ENCODE measurements at regions not wholly inside any gene's neighbourhood (a gene's known extent, or its start where the extent isn't known, plus 50 kb on each side); places are given as distances from the start of the nearest gene placed in this dataset.

GRCh38 chr12:23340351-23340750 is 609.1 kb downstream of the SOX5 start:
- Histone ChIP-seq H3K4me3 (no peak overlapping the region), H3K4me1 (no peaks in the 10 kb centered on the region), H3K36me3 (no peaks in the 10 kb centered on the region), H3K27ac (no peak overlapping the region), H3K9me3 (no peaks in the 10 kb centered on the region), H3K27me3 (no peaks in the 10 kb centered on the region)
- no peak for ATAC-seq
- no peak for TF ChIP-seq POLR2AphosphoS5 (IDR thresholded peaks at IDR 0.05)
- TF ChIP-seq, protein P1, sequence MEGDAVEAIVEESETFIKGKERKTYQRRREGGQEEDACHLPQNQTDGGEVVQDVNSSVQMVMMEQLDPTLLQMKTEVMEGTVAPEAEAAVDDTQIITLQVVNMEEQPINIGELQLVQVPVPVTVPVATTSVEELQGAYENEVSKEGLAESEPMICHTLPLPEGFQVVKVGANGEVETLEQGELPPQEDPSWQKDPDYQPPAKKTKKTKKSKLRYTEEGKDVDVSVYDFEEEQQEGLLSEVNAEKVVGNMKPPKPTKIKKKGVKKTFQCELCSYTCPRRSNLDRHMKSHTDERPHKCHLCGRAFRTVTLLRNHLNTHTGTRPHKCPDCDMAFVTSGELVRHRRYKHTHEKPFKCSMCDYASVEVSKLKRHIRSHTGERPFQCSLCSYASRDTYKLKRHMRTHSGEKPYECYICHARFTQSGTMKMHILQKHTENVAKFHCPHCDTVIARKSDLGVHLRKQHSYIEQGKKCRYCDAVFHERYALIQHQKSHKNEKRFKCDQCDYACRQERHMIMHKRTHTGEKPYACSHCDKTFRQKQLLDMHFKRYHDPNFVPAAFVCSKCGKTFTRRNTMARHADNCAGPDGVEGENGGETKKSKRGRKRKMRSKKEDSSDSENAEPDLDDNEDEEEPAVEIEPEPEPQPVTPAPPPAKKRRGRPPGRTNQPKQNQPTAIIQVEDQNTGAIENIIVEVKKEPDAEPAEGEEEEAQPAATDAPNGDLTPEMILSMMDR (IDR thresholded peaks at IDR 0.05), result no peak
- TF ChIP-seq EP300 (IDR thresholded peaks at IDR 0.05), result no peak
- no peak for TF ChIP-seq POLR2A (IDR thresholded peaks at IDR 0.05)
- 47 to 67% methylated on average over 1 of the region's 1 CpG for WGBS, 2 donors (ENCODE audit: low coverage in 1 of 2)

- TF ChIP-seq POLR2A (IDR thresholded peaks at IDR 0.05) (no peak), EP300 (IDR thresholded peaks at IDR 0.05) (no peak), POLR2AphosphoS5 (IDR thresholded peaks at IDR 0.05) (no peak)
- TF ChIP-seq, protein P1 (IDR thresholded peaks at IDR 0.05), result no peak
Observed at GRCh38 chr12:23342407-23342806, 607.1 kb downstream of the SOX5 start.

GRCh38 chr12:23349564-23349963 is 599.9 kb downstream of the SOX5 start:
- no peak for ATAC-seq
- no peak for TF ChIP-seq EP300 (IDR thresholded peaks at IDR 0.05)
- no peak for TF ChIP-seq POLR2AphosphoS5 (IDR thresholded peaks at IDR 0.05)
- TF ChIP-seq, protein P1 (IDR thresholded peaks at IDR 0.05), result no peak
- TF ChIP-seq POLR2A (IDR thresholded peaks at IDR 0.05), result no peak
- no peaks in the 10 kb centered on the region for H3K36me3 ChIP-seq
- no peak overlapping the region for H3K4me3 ChIP-seq
- no peaks in the 10 kb centered on the region for H3K27me3 ChIP-seq
- WGBS, 2 donors (ENCODE audit: low coverage in 1 of 2), result 44 to 79% methylated on average over 2 to 3 of the region's 3 CpGs
- no peaks in the 10 kb centered on the region for H3K9me3 ChIP-seq
- no peak overlapping the region for H3K27ac ChIP-seq
- H3K4me1 ChIP-seq, result no peaks in the 10 kb centered on the region

More at GRCh38 chr12:23342407-23342806, 607.1 kb downstream of the SOX5 start:
- Histone ChIP-seq H3K27me3 (no peaks in the 10 kb centered on the region), H3K36me3 (no peaks in the 10 kb centered on the region), H3K4me3 (no peak overlapping the region), H3K27ac (no peak overlapping the region), H3K9me3 (no peaks in the 10 kb centered on the region), H3K4me1 (no peaks in the 10 kb centered on the region)
- WGBS, 2 donors (ENCODE audit: low coverage in 1 of 2), result 83 to 100% methylated on average over 1 of the region's 1 CpG
- ATAC-seq, result no peak

DNA sequence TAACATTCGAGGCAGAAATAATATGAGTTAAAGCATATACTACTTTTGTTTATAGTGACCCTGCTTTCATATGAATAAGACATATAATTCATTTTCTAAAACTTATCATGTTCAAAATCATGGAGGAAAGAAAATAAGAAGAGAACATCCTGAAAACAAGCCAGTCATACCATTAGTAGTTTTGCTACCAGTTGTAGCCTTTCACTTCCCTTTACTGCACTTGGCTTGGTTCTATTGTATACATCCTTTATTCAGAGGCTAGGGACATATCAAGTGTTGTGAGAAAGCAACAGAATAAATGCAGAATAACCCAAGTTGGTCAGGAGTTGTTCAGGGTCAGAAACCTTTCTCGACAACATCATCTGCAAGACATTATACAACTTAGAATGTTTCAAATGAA is 598.7 kb downstream of the SOX5 start:
- Histone ChIP-seq H3K4me1 (no peaks in the 10 kb centered on the region), H3K27ac (no peak overlapping the region), H3K36me3 (no peaks in the 10 kb centered on the region), H3K27me3 (no peaks in the 10 kb centered on the region), H3K4me3 (no peak overlapping the region), H3K9me3 (no peaks in the 10 kb centered on the region)
- 57 to 81% methylated on average over 2 of the region's 2 CpGs for WGBS, 2 donors (ENCODE audit: low coverage in 1 of 2)
- ATAC-seq, result no peak
- TF ChIP-seq POLR2A (IDR thresholded peaks at IDR 0.05) (no peak), EP300 (IDR thresholded peaks at IDR 0.05) (no peak)

GRCh38 chr12:23352670-23353069 is 596.8 kb downstream of the SOX5 start:
- Histone ChIP-seq H3K9me3 (no peaks in the 10 kb centered on the region), H3K4me3 (no peak overlapping the region), H3K27ac (no peak overlapping the region), H3K4me1 (no peaks in the 10 kb centered on the region), H3K27me3 (no peaks in the 10 kb centered on the region), H3K36me3 (no peaks in the 10 kb centered on the region)
- TF ChIP-seq EP300 (IDR thresholded peaks at IDR 0.05) (no peak), POLR2A (IDR thresholded peaks at IDR 0.05) (no peak), POLR2AphosphoS5 (IDR thresholded peaks at IDR 0.05) (no peak)
- TF ChIP-seq, protein P1 (IDR thresholded peaks at IDR 0.05), result no peak
- 87 to 96% methylated on average over 2 of the region's 2 CpGs for WGBS, 2 donors (ENCODE audit: low coverage in 1 of 2)
- ATAC-seq, result no peak
